ENCODE measurements at regions not wholly inside any gene's neighbourhood (a gene's known extent, or its start where the extent isn't known, plus 50 kb on each side); places are given as distances from the start of the nearest gene placed in this dataset.

DNA sequence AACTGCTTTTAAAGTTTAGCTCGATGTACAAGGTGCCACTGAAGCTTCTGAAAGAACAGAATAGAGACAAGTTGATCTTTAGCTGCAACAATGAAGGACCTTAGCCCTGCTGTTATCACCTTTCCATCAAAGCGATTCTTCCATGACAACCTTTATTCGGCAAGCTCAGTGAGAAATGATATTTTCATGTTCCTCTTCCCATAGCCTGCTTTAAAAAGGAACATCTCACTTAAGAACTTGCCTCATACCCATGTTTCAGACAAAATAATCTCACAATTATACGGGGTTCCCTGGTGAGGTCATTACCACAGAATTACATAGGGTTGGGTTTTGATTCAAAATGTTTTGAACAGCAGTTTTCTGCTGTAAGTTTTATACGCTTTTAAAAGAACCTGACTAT is 264.2 kb downstream of the THBS2 start:
- TF ChIP-seq, protein P1, sequence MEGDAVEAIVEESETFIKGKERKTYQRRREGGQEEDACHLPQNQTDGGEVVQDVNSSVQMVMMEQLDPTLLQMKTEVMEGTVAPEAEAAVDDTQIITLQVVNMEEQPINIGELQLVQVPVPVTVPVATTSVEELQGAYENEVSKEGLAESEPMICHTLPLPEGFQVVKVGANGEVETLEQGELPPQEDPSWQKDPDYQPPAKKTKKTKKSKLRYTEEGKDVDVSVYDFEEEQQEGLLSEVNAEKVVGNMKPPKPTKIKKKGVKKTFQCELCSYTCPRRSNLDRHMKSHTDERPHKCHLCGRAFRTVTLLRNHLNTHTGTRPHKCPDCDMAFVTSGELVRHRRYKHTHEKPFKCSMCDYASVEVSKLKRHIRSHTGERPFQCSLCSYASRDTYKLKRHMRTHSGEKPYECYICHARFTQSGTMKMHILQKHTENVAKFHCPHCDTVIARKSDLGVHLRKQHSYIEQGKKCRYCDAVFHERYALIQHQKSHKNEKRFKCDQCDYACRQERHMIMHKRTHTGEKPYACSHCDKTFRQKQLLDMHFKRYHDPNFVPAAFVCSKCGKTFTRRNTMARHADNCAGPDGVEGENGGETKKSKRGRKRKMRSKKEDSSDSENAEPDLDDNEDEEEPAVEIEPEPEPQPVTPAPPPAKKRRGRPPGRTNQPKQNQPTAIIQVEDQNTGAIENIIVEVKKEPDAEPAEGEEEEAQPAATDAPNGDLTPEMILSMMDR (IDR thresholded peaks at IDR 0.05), result no peak
- no peak for DNase-seq (ENCODE audit: low spot score)
- H3K27me3 ChIP-seq (replicated peaks; ENCODE audit: insufficient read depth), result no peaks in the 10 kb centered on the region
- no peaks in the 10 kb centered on the region for H3K36me3 ChIP-seq
- H3K9me3 ChIP-seq, result no peaks in the 10 kb centered on the region
- no peak overlapping the region for H3K4me3 ChIP-seq
- peaks cover 0 to 20% of the 10 kb centered on the region in 2 donors for H3K4me1 ChIP-seq (ENCODE audit: control insufficient read depth in 1 of 2, low read depth in 2 of 2)
- no peak overlapping the region for H3K27ac ChIP-seq
- no peak for ATAC-seq (ENCODE audit: insufficient number of reproducible peaks, low FRiP score, low read depth)

DNA sequence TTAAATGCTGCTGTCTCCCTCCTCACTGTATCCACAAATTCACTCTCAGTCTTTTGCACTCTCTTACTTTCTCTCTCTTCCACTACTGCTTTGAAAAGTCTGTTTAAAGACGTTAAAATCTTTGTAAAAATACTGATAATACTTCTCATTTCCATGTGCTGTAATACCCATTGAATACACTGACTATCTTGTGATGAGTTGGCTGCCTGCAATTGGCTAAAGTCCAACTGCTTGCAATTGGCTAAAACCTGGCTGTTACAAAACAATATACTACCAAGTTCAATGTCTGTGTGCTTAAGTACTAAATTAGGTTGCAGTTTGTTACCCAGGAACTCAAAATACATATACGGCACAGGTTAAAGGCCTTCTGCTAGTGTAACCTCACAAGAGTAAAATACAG is 264.8 kb downstream of the THBS2 start:
- peaks cover 0 to 20% of the 10 kb centered on the region in 2 donors for H3K4me1 ChIP-seq (ENCODE audit: control insufficient read depth in 1 of 2, low read depth in 2 of 2)
- H3K9me3 ChIP-seq, result no peaks in the 10 kb centered on the region
- H3K36me3 ChIP-seq, result no peaks in the 10 kb centered on the region
- no peaks in the 10 kb centered on the region for H3K27me3 ChIP-seq (replicated peaks; ENCODE audit: insufficient read depth)
- TF ChIP-seq, protein P1 (IDR thresholded peaks at IDR 0.05), result no peak
- ATAC-seq (ENCODE audit: insufficient number of reproducible peaks, low FRiP score, low read depth), result no peak
- no peak overlapping the region for H3K4me3 ChIP-seq
- H3K27ac ChIP-seq, result no peak overlapping the region
- DNase-seq (ENCODE audit: low spot score), result no peak

DNA sequence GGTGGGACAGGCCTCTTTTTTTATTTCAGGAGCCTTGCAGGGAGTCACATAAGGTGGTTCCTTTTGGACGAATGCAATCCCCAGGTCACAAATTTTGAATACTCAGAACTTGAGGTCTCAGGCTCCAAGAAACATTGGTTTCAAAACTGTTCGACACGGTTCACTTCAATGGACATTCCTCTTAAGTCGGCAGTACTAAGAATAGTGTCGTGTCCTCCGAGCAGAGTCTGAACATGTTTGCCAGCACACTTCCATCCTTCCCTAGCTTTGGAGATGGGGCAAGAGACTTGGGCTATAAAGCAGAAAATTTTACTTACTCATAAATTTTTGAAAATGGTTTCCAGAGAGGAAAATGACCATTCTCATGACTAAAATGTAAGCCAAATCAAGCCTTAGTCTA is 265.4 kb downstream of the THBS2 start:
- H3K27me3 ChIP-seq (replicated peaks; ENCODE audit: insufficient read depth), result no peaks in the 10 kb centered on the region
- TF ChIP-seq, protein P1 (IDR thresholded peaks at IDR 0.05), result no peak

DNA sequence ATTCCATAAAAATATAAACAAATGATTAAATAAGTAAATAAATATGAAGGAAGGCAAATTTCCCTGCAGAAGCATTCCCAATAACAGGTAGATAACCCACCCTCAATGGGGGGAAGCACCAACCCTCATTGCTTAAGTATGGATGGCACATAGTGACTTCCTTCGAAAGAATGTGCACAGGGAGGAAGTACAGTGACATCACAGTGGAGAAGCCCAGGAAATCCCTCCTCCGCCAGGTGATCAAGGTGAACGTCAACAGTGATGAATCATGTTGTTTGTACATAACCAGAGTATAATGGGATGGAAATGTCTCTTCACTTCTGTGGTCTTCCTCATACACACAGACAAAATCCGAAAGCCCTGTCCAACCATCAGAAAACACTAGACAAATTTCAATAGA is 267.9 kb downstream of the THBS2 start:
- TF ChIP-seq, protein P1 (IDR thresholded peaks at IDR 0.05), result no peak
- Histone ChIP-seq H3K36me3 (no peaks in the 10 kb centered on the region), H3K27ac (no peak overlapping the region), H3K27me3 (replicated peaks; ENCODE audit: insufficient read depth) (no peaks in the 10 kb centered on the region), H3K4me3 (no peak overlapping the region), H3K9me3 (peaks cover 3% of the 10 kb centered on the region), H3K4me1 (ENCODE audit: control insufficient read depth in 1 of 2, low read depth in 2 of 2) (peaks cover 0 to 20% of the 10 kb centered on the region in 2 donors)
- no peak for ATAC-seq (ENCODE audit: insufficient number of reproducible peaks, low FRiP score, low read depth)
- DNase-seq (ENCODE audit: low spot score), result no peak

More for the DNA sequence above, 265.4 kb downstream of the THBS2 start:
- H3K27ac ChIP-seq, result no peak overlapping the region
- no peak for ATAC-seq (ENCODE audit: insufficient number of reproducible peaks, low FRiP score, low read depth)
- H3K4me3 ChIP-seq, result no peak overlapping the region
- DNase-seq (ENCODE audit: low spot score), result no peak
- H3K9me3 ChIP-seq, result no peaks in the 10 kb centered on the region
- H3K4me1 ChIP-seq (ENCODE audit: control insufficient read depth in 1 of 2, low read depth in 2 of 2), result peaks cover 0 to 20% of the 10 kb centered on the region in 2 donors
- H3K36me3 ChIP-seq, result no peaks in the 10 kb centered on the region

DNA sequence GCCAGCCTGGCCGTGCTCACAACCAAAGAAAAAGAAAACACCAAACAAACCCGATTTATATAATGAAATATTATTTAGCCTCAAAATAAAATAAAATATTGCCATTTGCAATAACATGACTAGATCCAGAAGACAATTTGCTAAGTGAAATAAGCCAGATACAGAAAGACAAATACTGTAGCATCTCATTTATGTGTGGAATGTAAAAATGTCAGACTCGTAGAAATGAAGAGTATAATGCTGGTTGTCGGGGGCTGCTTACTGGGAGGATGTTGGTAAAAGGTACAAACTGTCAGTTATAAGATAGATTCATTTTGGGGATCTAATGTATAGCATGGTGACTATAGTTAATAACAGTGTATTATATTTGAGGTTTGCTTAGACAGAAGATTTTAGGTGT is 269.7 kb downstream of the THBS2 start:
- no peak overlapping the region for H3K27ac ChIP-seq
- H3K36me3 ChIP-seq, result no peaks in the 10 kb centered on the region
- no peak overlapping the region for H3K4me3 ChIP-seq
- TF ChIP-seq, protein P1 (IDR thresholded peaks at IDR 0.05), result no peak
- H3K9me3 ChIP-seq, result peaks cover 9% of the 10 kb centered on the region
- H3K27me3 ChIP-seq (replicated peaks; ENCODE audit: insufficient read depth), result no peaks in the 10 kb centered on the region
- ATAC-seq (ENCODE audit: insufficient number of reproducible peaks, low FRiP score, low read depth) (no peak), DNase-seq (ENCODE audit: low spot score) (no peak)
- peaks cover 0 to 5% of the 10 kb centered on the region in 2 donors for H3K4me1 ChIP-seq (ENCODE audit: control insufficient read depth in 1 of 2, low read depth in 2 of 2)

Measured in thoracic aorta (tissue), 2 donors.